ENCODE measurements at regions not wholly inside any gene's neighbourhood (a gene's known extent, or its start where the extent isn't known, plus 50 kb on each side); places are given as distances from the start of the nearest gene placed in this dataset.

DNA sequence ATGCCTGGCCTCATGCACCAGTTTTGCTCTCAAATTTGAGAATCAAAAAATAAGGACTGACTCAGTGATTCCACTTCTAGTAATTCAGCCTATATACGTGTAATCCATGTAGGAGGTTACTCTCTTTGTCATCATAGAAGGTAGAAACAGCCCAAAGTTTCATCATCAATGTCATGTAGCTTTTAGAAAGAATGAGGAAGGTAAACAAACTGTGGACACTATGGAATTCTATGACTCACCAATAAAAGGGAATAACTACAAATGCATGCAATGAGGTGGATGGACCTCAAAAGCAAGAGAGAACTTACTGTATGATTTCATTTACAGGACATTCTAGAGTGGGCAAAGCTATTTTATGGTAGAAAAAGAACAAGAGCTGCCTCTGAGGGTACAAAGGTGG lies 93.2 kb upstream of the LRIG1 start:
- Histone ChIP-seq H3K4me3 (replicated peaks; ENCODE audit: low read depth, low read length) (no peak overlapping the region), H3K36me3 (ENCODE audit: control insufficient read depth, insufficient read depth, low read length) (no peaks in the 10 kb centered on the region), H3K27me3 (replicated peaks; ENCODE audit: control insufficient read depth, insufficient read depth, low read length) (no peaks in the 10 kb centered on the region; the same call in none of the 2 replicates)
- no peak for DNase-seq (ENCODE audit: extremely low read depth, insufficient read length)
- TF ChIP-seq, protein P1, sequence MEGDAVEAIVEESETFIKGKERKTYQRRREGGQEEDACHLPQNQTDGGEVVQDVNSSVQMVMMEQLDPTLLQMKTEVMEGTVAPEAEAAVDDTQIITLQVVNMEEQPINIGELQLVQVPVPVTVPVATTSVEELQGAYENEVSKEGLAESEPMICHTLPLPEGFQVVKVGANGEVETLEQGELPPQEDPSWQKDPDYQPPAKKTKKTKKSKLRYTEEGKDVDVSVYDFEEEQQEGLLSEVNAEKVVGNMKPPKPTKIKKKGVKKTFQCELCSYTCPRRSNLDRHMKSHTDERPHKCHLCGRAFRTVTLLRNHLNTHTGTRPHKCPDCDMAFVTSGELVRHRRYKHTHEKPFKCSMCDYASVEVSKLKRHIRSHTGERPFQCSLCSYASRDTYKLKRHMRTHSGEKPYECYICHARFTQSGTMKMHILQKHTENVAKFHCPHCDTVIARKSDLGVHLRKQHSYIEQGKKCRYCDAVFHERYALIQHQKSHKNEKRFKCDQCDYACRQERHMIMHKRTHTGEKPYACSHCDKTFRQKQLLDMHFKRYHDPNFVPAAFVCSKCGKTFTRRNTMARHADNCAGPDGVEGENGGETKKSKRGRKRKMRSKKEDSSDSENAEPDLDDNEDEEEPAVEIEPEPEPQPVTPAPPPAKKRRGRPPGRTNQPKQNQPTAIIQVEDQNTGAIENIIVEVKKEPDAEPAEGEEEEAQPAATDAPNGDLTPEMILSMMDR (IDR thresholded peaks at IDR 0.05; ENCODE audit: insufficient read depth, low read length, poor library complexity, severe bottlenecking) = no peak

DNA sequence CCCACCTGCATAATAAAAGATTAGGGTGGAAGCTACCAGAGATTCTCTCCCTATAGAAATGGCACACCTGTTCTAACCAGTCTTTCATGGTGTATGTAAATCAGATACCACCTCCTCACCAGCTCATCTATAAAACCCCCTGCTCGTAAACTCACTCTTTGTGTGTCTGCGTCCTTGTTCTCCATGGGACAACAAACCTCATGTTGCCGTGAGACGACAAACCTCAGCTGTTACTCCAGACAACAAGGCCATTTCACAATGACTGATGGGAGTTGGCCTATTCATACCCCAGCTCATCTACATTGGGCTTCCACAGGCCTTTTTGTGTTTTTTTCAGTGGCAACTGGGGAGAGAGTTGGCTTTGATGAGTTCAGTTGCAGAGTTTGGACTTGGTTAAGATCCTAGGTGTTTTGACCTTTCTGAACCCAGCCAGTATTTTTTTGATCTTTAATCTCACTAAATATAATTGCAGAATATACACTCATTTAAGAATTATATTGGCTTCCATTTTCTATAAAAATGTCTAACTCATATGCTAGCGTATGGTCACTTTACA lies 96.6 kb upstream of the LRIG1 start:
- no peak for DNase-seq (ENCODE audit: extremely low read depth, insufficient read length)
- H3K27me3 ChIP-seq (replicated peaks; ENCODE audit: control insufficient read depth, insufficient read depth, low read length) = no peaks in the 10 kb centered on the region; the same call in none of the 2 replicates

DNA sequence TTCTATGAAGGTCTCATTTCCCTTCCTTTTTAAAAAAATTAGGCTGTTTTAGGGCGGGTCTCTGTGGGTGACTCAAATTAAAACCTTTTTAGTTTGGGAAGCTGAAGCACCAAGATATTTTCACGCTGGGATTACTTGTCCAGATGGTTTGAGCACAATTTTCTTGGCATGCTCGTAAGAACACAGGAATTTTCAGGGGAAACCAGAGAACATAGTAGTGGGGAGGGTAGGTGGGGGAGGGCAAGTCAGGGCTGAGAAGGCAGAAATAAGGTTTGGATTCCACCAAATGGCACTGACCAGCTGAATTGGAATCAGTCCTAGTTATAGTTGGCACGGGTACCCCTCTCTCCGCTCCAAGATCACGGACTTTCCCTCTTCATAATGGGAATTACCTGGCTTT lies 97.3 kb upstream of the LRIG1 start:
- TF ChIP-seq, protein P1 (IDR thresholded peaks at IDR 0.05; ENCODE audit: insufficient read depth, low read length, poor library complexity, severe bottlenecking) = no peak
- no peaks in the 10 kb centered on the region for H3K36me3 ChIP-seq (ENCODE audit: control insufficient read depth, insufficient read depth, low read length)
- DNase-seq (ENCODE audit: extremely low read depth, insufficient read length) = no peak
- no peaks in the 10 kb centered on the region; the same call in none of the 2 replicates for H3K27me3 ChIP-seq (replicated peaks; ENCODE audit: control insufficient read depth, insufficient read depth, low read length)
- H3K4me3 ChIP-seq (replicated peaks; ENCODE audit: low read depth, low read length) = no peak overlapping the region

More for the DNA sequence above, 96.6 kb upstream of the LRIG1 start:
- Histone ChIP-seq H3K4me3 (replicated peaks; ENCODE audit: low read depth, low read length) (no peak overlapping the region), H3K36me3 (ENCODE audit: control insufficient read depth, insufficient read depth, low read length) (no peaks in the 10 kb centered on the region)
- TF ChIP-seq, protein P1 (IDR thresholded peaks at IDR 0.05; ENCODE audit: insufficient read depth, low read length, poor library complexity, severe bottlenecking) = no peak

DNA sequence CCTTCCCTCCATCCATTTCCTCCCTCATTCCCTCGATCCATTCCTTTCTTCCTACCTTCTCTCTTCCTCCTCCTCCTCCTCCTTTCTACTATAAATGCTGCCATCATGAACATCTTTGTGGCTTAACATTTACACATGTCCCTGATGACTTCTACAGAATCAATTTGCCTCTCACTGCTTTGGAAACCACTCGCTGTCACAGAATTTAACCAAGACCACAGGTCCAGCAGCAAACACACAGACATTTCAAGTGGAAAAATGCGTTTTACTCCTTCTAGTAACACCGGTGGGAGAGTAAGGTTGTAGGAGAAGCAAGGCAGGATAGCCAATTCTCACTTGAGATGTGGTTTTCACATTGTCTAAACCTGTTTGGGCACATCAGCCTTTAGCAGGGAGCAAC lies 101.4 kb upstream of the LRIG1 start:
- TF ChIP-seq, protein P1 (IDR thresholded peaks at IDR 0.05; ENCODE audit: insufficient read depth, low read length, poor library complexity, severe bottlenecking) = no peak
- Histone ChIP-seq H3K36me3 (ENCODE audit: control insufficient read depth, insufficient read depth, low read length) (no peaks in the 10 kb centered on the region), H3K27me3 (replicated peaks; ENCODE audit: control insufficient read depth, insufficient read depth, low read length) (no peaks in the 10 kb centered on the region; the same call in 1 of the 2 replicates), H3K4me3 (replicated peaks; ENCODE audit: low read depth, low read length) (no peak overlapping the region)
- no peak for DNase-seq (ENCODE audit: extremely low read depth, insufficient read length)

DNA sequence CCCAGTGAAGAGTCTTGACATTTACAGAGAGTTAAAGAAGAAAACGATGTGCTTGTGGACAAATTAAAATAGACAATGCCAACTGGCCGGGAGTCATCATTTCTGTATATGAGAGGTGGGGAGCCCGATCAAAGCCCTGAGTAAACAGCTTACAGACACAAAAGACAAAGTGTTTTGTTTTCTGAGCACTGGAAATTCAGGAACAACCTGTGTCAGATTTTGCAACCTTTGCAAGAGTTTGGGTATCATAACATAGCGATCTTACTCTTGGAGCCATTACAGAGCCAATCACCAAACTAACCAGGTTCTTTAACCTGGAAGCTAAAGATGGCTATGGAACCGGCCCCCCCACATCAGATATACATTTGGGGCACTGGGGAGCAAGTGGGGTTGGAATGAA lies 101.9 kb upstream of the LRIG1 start:
- DNase-seq (ENCODE audit: extremely low read depth, insufficient read length) = no peak
- Histone ChIP-seq H3K4me3 (replicated peaks; ENCODE audit: low read depth, low read length) (no peak overlapping the region), H3K36me3 (ENCODE audit: control insufficient read depth, insufficient read depth, low read length) (no peaks in the 10 kb centered on the region), H3K27me3 (replicated peaks; ENCODE audit: control insufficient read depth, insufficient read depth, low read length) (no peaks in the 10 kb centered on the region; the same call in 1 of the 2 replicates)
- TF ChIP-seq, protein P1 (IDR thresholded peaks at IDR 0.05; ENCODE audit: insufficient read depth, low read length, poor library complexity, severe bottlenecking) = no peak

DNA sequence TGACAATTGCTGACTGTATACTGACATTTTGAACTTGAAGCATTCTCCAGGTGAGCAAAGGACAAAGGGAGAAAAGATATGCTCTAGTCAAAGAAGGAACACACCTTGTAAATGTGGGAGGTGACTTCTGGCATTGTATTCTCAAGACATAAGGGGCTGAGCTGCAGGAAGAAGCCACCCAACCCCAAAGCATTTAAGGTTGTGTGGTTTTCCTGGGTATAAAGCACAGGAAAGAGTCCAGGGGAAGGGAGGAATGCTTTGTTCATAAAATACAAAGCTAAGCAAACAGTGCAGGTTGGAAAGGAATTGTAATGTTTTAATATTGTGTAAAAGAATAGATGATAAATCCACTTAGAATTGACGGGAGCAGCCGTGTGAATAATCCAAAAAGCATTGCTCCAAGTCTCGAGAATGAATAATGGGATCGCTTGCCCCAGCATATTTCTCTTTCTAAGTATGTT lies 102.4 kb upstream of the LRIG1 start:
- DNase-seq (ENCODE audit: extremely low read depth, insufficient read length) = no peak
- H3K4me3 ChIP-seq (replicated peaks; ENCODE audit: low read depth, low read length) = no peak overlapping the region
- no peaks in the 10 kb centered on the region; the same call in 1 of the 2 replicates for H3K27me3 ChIP-seq (replicated peaks; ENCODE audit: control insufficient read depth, insufficient read depth, low read length)
- TF ChIP-seq, protein P1 (IDR thresholded peaks at IDR 0.05; ENCODE audit: insufficient read depth, low read length, poor library complexity, severe bottlenecking) = no peak
- H3K36me3 ChIP-seq (ENCODE audit: control insufficient read depth, insufficient read depth, low read length) = no peaks in the 10 kb centered on the region

Data from GM06990 (cell line).